GM18907 (cell line): ENCODE measurements at regions not wholly inside any gene's neighbourhood (a gene's known extent, or its start where the extent isn't known, plus 50 kb on each side); places are given as distances from the start of the nearest gene placed in this dataset.

Source experiments
- ATAC-seq: cut with Tn5 transposase; IDR thresholded peaks from one replicate; pipeline ENCODE4 v1.9.1; 2021; ENCODE audit warnings: mild to moderate bottlenecking, moderate library complexity; ENCODE audit not compliant: unreplicated experiment

DNA sequence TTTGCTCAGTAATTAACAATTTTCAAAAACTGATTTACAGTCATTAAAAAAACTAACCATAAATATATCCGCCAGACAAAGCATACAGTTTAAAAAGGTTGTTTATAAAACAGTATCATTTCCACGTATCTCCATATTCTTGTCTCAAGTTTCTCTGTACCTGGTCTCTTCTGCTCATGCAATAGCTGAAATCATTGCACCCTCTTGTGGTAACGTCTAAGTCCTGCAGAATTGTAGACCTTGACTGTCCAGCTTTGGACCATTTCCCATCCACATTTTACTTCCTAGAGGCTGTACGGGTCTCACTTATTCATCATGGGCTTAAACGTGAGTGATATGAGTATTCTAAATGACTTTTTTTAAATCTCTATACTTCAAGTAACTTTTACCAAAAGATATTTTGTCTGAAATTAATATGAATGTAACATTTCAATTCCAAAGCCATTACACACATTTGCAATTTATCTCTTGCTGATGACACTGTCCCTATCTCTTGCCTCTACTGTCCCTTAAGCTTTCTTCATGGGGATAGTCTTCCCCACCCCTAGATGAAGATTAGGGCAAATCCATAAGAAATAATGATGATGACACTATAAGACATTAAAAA, 118.5 kb downstream of the BTC start:
- no peak for ATAC-seq

DNA sequence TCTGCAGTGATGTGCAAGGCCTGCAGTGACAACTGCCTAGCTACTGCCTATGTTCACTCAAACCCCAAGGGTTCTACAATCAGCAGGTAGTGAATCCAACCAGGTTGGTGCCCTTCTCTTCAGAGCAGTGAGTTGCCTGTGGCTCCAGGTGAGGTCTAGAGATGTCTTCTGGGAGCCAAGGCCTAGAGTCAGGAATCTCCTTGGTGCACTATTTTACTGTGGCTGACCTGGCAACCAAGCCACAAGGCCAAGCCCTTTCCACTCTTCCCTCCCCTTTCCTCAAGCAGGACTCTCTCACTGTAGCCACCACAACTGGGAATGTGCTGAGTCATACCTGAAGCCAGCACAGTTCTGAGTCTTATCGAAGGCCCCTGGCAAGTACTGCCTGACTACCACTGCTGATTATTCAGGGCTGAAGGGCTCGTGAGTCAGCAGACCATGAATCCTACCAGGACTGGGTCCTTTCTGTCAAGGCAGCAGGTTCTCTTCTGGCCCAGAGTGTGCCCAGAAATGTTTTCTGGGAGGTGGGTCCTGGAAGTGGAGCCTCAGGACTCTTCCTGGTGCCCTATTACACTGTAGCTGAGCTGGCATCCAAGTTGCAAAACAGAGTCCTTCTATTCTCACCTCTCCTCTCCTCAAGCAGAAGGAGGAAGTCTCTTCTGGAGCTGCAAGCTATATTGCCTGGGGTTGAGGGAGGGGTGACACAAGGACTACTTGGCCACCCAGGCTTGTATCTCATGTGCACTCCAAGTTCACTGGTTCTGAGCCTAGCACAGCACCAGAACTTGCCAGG, 111.6 kb downstream of the BTC start:
- no peak for ATAC-seq

DNA sequence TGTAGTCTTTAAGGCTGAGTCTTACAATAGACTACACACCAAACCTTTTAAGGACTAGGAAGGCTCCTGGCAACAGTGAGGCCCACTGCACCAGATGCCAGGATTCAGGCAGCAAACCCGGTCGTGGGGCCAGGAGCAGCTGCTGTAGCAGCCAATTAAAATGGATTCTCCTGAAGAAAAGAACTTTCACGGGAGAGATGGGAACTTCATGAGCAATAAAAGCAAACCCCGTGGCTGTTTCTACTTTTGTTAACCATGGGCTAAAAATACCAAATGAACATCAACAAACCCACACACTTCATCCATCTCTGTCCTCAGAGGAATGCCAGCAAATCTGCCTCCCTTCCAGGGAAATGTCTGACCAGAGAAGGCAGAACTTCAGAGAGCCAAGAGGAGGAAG, 101.4 kb downstream of the BTC start:
- ATAC-seq = no peak
